Chondrocyte (in vitro differentiated cells): ENCODE measurements at regions not wholly inside any gene's neighbourhood (a gene's known extent, or its start where the extent isn't known, plus 50 kb on each side); places are given as distances from the start of the nearest gene placed in this dataset.

Experiments used
- DNase-seq: peaks from one replicate; pipeline ENCODE4 v3.0.0; 2021; ENCODE audit warnings: mixed read lengths, low spot score
- H3K27ac Mint-ChIP-seq: one replicate; pipeline ENCODE4 v1.8.0; 2021; ENCODE audit warnings: mild to moderate bottlenecking, moderate library complexity, mixed read lengths; ENCODE audit not compliant: unreplicated experiment
- H3K27me3 Mint-ChIP-seq: 2 replicates; pipeline ENCODE4 v1.8.0; 2021; ENCODE audit warnings: low read depth, mixed read lengths
- H3K36me3 Mint-ChIP-seq: 2 replicates; pipeline ENCODE4 v1.8.0; 2021; ENCODE audit warnings: low read depth, mixed read lengths
- H3K4me1 Mint-ChIP-seq: 2 replicates; pipeline ENCODE4 v1.8.0; 2021; ENCODE audit warnings: low read depth, mild to moderate bottlenecking, mixed read lengths
- H3K4me3 Mint-ChIP-seq: one replicate; pipeline ENCODE4 v1.8.0; 2021; ENCODE audit warnings: mild to moderate bottlenecking, moderate library complexity, mixed read lengths; ENCODE audit not compliant: unreplicated experiment
- H3K9me3 Mint-ChIP-seq: 2 replicates; pipeline ENCODE4 v1.8.0; 2021; ENCODE audit warnings: low read depth, mixed read lengths
- TF ChIP-seq, protein P1 (sequence below): fragments of 200-600 bp; sonication (generic); IDR thresholded peaks from 2 replicates; pipeline ENCODE4 v1.5.0; 2021; ENCODE audit warnings: antibody characterized with exemption, mild to moderate bottlenecking, moderate library complexity

DNA sequence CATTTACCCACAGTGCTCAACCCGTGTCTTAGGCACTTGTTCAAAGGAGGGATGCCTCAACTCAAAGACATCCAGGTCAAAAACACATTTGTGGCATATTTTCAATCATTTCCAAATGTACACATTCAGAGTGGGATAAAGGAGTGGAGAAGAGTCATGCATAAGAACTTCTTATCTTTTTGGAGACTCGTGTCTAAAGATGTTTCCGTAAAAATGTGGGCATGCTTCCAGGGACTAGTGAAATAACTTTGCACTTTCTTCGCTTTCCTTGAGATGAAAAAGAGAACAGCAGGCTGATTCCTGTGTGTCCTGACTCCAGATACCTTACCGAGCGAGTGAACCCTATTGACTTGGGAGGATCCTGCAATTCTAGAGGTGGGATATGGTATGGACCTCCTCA is 256.6 kb upstream of the KCNJ16 start:
- Mint-ChIP-seq H3K9me3 (no peaks in the 10 kb centered on the region), H3K27me3 (no peaks in the 10 kb centered on the region), H3K4me3 (no peak overlapping the region), H3K27ac (no peak overlapping the region), H3K36me3 (no peaks in the 10 kb centered on the region), H3K4me1 (peaks cover 14% of the 10 kb centered on the region)
- no peak for DNase-seq
- TF ChIP-seq, protein P1, sequence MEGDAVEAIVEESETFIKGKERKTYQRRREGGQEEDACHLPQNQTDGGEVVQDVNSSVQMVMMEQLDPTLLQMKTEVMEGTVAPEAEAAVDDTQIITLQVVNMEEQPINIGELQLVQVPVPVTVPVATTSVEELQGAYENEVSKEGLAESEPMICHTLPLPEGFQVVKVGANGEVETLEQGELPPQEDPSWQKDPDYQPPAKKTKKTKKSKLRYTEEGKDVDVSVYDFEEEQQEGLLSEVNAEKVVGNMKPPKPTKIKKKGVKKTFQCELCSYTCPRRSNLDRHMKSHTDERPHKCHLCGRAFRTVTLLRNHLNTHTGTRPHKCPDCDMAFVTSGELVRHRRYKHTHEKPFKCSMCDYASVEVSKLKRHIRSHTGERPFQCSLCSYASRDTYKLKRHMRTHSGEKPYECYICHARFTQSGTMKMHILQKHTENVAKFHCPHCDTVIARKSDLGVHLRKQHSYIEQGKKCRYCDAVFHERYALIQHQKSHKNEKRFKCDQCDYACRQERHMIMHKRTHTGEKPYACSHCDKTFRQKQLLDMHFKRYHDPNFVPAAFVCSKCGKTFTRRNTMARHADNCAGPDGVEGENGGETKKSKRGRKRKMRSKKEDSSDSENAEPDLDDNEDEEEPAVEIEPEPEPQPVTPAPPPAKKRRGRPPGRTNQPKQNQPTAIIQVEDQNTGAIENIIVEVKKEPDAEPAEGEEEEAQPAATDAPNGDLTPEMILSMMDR, result no peak

DNA sequence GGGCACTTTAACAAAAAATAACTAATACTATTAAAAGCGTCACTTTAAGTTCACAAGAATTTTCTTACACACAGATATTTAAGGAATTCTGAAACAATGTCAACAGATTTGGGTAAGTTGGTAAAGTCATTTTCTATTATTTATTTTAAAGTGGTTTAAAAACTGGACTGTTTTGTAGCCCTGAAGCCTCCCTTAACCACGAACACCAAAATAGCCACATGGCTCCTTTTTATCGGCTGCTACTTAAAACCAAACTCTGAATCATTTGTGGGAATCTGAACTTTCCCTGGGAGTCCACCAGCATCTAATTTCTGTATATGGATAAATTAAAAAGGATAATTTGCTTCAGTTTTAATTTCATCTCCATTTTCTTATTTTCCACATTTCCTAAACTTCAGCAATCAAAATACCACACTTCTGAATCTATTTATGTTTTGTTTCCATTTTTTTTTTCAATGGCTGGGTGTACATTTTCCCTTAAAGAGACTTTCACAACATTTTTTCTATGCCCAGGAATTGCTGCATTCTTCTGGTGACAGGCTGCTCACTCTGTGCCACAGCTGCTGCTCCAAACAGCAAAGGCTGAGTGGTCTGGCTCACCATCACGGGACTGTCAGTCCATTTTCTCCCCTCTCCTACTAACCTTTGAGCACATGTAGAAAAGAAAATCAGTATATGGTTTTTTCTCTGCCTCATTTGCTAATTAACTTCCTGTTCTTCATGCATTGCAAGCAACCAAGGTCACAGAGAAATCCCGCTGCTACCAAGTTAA is 255.5 kb upstream of the KCNJ16 start:
- TF ChIP-seq, protein P1, result no peak
- DNase-seq, result no peak
- no peak overlapping the region for H3K4me3 Mint-ChIP-seq
- H3K27me3 Mint-ChIP-seq, result no peaks in the 10 kb centered on the region
- H3K9me3 Mint-ChIP-seq, result no peaks in the 10 kb centered on the region
- H3K27ac Mint-ChIP-seq, result no peak overlapping the region
- H3K36me3 Mint-ChIP-seq, result no peaks in the 10 kb centered on the region
- peaks cover 14% of the 10 kb centered on the region for H3K4me1 Mint-ChIP-seq

- Mint-ChIP-seq H3K27ac (no peak overlapping the region), H3K4me3 (no peak overlapping the region), H3K4me1 (peaks cover 14% of the 10 kb centered on the region), H3K36me3 (no peaks in the 10 kb centered on the region), H3K27me3 (no peaks in the 10 kb centered on the region), H3K9me3 (no peaks in the 10 kb centered on the region)
- TF ChIP-seq, protein P1, result no peak
- no peak for DNase-seq
Measured at GRCh38 chr17:69820876-69821473, 254.1 kb upstream of the KCNJ16 start.

GRCh38 chr17:69822314-69822875 is 252.6 kb upstream of the KCNJ16 start:
- peaks cover 18% of the 10 kb centered on the region for H3K4me1 Mint-ChIP-seq

GRCh38 chr17:69828087-69828486 is 246.9 kb upstream of the KCNJ16 start:
- peak overlapping the region; percentile 47 for H3K27ac Mint-ChIP-seq

More at GRCh38 chr17:69822314-69822875, 252.6 kb upstream of the KCNJ16 start:
- Mint-ChIP-seq H3K36me3 (no peaks in the 10 kb centered on the region), H3K27me3 (no peaks in the 10 kb centered on the region), H3K4me3 (no peak overlapping the region), H3K9me3 (no peaks in the 10 kb centered on the region), H3K27ac (no peak overlapping the region)
- no peak for DNase-seq
- TF ChIP-seq, protein P1, result no peak

More at GRCh38 chr17:69828087-69828486, 246.9 kb upstream of the KCNJ16 start:
- Mint-ChIP-seq H3K4me3 (no peak overlapping the region), H3K27me3 (no peaks in the 10 kb centered on the region), H3K9me3 (no peaks in the 10 kb centered on the region), H3K4me1 (peaks cover 15% of the 10 kb centered on the region), H3K36me3 (no peaks in the 10 kb centered on the region)
- TF ChIP-seq, protein P1, result no peak
- no peak for DNase-seq
